AG20443 (cell line): ENCODE measurements at regions not wholly inside any gene's neighbourhood (a gene's known extent, or its start where the extent isn't known, plus 50 kb on each side); places are given as distances from the start of the nearest gene placed in this dataset.

Experiments
- DNase-seq: peaks from one replicate; pipeline ENCODE4 v3.0.0; 2012; ENCODE audit warnings: low spot score, mixed read lengths

GRCh38 chr5:148913493-148913892, 87.1 kb downstream of the ADRB2 start:
- DNase-seq = no peak

GRCh38 chr5:148913985-148914431, 87.6 kb downstream of the ADRB2 start:
- DNase-seq = peak; percentile 70

GRCh38 chr5:148915224-148915817, 88.9 kb downstream of the ADRB2 start:
- no peak for DNase-seq

GRCh38 chr5:148920646-148921288, 94.4 kb downstream of the ADRB2 start:
- no peak for DNase-seq

- no peak for DNase-seq
Measured at GRCh38 chr5:148921350-148921749, 94.9 kb downstream of the ADRB2 start.

- DNase-seq = no peak
Measured at GRCh38 chr5:148922606-148923005, 96.2 kb downstream of the ADRB2 start.

- no peak for DNase-seq
Measured at GRCh38 chr5:148923023-148923422, 96.6 kb downstream of the ADRB2 start.

- DNase-seq = no peak
Measured at GRCh38 chr5:148924817-148925216, 98.4 kb downstream of the ADRB2 start.

GRCh38 chr5:148926207-148926606, 99.8 kb downstream of the ADRB2 start:
- DNase-seq = no peak

GRCh38 chr5:148927307-148927946, 101.0 kb downstream of the ADRB2 start:
- no peak for DNase-seq

- DNase-seq = peak; percentile 22
Measured at GRCh38 chr5:148928141-148928540, 101.7 kb downstream of the ADRB2 start.

- no peak for DNase-seq
Measured at GRCh38 chr5:148931453-148932057, 105.1 kb downstream of the ADRB2 start.

- peak; percentile 39 for DNase-seq
Measured at GRCh38 chr5:148932355-148932935, 106.0 kb downstream of the ADRB2 start.

GRCh38 chr5:148933903-148934432, 107.6 kb downstream of the ADRB2 start:
- no peak for DNase-seq

GRCh38 chr5:148934895-148935400, 108.5 kb downstream of the ADRB2 start:
- DNase-seq = no peak

GRCh38 chr5:148937239-148937638, 110.8 kb downstream of the ADRB2 start:
- DNase-seq = no peak

- no peak for DNase-seq
Measured at GRCh38 chr5:148937830-148938521, 111.6 kb downstream of the ADRB2 start.

GRCh38 chr5:148938522-148938882, 112.1 kb downstream of the ADRB2 start:
- no peak for DNase-seq

GRCh38 chr5:148939676-148940075, 113.3 kb downstream of the ADRB2 start:
- peak; percentile 35 for DNase-seq

GRCh38 chr5:148941810-148942209, 115.4 kb downstream of the ADRB2 start:
- DNase-seq = no peak

GRCh38 chr5:148949841-148950470, 112.9 kb downstream of the SH3TC2 start:
- DNase-seq = no peak
